GM19397 (cell line): ENCODE measurements at regions not wholly inside any gene's neighbourhood (a gene's known extent, or its start where the extent isn't known, plus 50 kb on each side); places are given as distances from the start of the nearest gene placed in this dataset.
"Not testable (repeated sequence)": the region's sequence is repeated elsewhere in the genome, so short reads cannot be mapped to it uniquely, and the experiment has no call there.

ENCODE experiments used
- ATAC-seq: cut with Tn5 transposase; IDR thresholded peaks from one replicate; pipeline ENCODE4 v1.9.1; 2021; ENCODE audit warnings: mild to moderate bottlenecking, moderate library complexity; ENCODE audit not compliant: unreplicated experiment

DNA sequence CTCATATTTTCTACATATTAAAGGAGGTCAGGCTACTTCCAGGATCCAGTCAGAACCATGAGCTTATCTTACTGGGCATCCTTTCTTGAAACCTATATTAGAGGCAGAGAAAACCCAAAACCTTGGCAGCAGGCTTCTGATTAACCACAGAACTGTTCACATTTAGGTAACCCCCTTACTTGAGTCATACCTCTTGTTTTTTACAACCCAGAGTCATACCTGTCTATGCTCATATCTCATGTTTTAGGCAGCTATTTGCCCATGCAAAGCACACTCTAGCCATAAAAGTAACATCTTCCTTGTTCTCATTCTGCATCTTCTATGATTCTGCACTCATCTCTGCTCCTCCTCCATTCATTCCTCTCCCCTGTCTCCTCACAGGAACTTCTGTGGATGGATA is 138.0 kb upstream of the SMIM31 start:
- ATAC-seq = no peak

DNA sequence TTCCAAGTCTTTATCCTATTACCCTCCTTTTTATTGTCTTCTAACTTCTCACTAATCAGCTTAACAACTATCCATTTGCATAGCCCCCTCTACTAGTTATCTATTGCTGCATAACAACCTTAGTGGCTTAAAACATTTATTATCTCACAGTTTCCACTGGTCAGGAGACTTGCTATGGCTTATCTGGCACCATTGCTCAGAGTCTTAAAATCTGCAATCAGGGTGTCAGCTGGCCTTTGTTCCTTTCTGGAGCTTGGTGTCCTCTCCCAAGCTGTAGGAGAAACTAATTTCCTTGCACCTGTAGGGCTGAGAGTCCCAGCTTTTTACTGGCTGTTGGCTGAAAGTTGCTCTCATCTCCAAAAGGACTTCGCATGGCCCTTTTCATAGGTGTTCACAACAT is 137.0 kb upstream of the SMIM31 start:
- ATAC-seq = no peak

DNA sequence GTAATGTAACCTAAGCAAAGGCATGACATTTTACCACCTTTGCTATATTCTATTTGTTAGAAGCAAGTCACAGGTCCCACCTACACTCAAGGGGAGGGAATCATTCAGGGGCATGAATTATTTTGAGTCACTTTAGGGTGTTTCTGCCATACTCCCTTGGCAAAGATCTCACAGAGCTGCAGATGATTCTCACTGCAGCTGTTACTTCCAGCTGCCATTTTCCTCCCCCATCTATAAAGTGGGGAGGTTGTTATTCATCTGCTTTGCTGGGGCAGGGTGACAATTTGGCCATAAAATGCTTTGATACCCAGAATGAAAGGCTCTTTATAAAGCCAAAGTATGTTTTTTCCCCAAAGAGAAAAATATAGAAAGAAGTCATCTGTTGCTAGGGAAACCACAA is 136.5 kb upstream of the SMIM31 start:
- ATAC-seq = no peak

DNA sequence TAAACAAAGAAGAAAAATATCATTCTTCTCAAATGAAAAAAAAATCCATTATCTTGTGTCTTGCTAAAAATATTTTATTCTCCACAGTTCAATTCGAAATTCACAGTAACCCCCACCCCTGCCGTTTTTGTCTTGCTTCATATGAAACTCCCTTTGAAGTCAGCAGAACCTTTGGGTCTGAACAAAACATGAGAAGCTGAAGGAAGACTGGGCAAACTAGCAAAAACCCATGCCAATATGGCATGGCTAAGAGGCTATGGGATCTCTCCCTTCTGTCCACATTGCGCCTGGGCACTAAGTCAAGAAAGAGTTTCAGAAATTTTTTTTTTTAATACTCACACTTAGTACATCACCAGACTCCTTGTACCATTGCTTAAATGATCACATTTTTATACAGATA is 136.0 kb upstream of the SMIM31 start:
- ATAC-seq = no peak

DNA sequence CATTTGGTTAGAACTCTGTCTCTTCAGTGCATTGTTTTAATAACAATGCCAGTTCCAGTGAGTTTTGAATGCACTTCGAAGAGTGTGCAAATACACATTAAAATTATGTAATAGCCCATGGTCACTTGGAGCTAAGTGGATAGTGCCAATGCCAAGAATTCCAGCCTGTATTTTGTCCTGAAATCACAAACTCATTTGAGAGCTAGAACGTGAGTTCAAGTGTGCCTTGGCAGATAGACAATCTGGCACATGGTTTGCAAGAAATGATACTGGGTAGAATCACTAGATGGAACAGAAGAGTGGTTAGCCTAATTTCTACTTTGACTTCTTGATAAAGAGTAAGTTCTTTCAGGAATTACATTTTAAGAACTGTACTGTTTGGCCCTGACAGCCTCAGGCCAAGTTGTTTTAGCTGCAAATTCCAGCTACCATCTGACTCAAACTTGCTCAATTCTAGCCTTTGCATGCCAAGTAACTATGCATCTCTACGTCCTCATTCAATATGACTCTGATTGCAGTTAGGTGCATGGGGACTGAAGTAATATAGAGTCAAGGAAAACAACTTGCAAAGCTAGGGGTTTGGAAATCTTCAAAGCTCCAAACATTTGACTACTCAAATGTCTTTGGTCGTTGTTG is 131.9 kb upstream of the SMIM31 start:
- no peak for ATAC-seq

DNA sequence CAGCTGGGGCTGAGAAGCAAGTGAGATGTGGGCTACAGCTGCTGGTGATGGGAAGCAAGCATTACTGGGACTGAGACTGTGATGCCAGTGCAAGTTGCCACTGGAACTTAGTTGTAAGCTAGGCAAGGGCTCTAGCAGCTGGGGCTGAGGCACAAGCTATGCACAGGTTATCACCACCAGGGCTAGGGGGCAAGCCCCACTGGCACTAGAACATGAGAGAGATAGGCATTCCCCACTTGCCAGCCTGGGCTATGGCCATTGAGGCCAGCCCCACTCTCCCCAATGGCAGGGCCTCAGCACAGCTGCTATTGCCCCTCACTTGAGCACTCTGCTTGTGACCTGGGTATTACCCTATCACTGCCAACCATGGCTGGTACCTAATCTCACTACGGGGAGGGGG is 130.8 kb upstream of the SMIM31 start:
- no peak for ATAC-seq

DNA sequence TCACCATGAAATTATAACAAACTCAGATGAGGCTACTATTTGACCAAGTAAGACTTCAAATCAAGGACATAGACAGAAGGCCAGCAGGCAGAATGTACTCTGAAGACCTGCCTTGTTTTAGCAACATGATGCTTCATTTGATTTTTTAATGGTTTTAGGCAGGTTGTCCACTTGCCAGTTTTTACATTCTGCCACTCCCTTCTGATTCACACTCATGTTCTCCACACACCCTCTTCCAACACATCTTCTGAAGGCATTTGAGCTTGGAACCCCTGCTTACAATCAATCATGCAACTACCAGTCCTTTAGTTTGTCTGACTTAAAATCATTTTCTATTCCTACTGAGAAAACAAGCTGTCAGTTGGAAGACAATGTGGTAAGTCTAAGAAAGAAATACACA is 114.9 kb upstream of the SMIM31 start:
- ATAC-seq = no peak

DNA sequence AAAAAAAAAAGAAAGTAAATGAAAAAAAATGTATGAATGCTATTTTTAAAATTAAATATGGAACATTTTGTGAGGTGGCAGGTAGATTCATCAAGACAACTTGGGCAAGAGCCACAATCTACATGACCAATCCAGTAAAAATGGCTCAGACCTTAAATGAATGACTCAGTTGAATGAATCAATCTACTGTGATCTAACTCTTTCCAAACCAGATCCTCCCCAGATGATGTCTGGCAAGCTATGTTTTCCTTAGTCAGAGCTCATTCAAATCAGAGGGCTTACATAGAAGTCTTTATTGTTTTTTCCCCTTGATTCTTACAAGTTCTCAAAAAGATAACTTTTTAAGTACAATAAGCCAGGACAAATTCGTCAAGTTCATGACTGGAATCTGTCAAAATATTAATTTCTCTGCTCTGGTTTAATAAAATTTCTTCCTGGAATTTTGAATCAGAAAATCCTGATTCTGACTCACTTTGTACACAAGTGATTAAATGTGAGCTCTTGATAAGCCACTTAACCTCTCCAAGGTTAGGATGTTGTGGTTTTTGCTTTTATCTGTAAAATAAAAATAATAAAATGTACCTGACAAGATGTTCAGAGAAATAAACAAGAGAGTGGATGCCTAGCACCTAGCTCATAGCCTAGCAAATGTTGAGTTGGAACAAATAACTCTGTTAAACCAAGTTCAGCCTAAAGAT is 105.6 kb upstream of the SMIM31 start:
- no peak for ATAC-seq

DNA sequence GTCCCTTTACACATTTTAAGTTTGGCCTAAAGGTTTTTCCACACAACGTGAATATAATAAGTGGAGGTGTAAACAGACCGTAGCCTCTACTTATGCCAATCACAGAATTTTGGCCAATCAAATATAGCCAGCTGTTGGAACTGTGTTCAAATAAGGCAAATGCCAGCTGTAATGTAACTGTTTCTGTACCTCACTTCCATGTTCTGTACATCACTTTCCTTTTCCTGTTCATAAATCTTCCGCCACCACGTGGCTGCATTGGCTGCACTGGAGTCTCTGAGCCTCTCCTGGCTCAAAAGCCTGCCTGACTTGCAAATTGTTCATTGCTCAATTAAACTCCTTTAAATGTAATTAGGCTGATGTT is 105.1 kb upstream of the SMIM31 start:
- no peak for ATAC-seq

DNA sequence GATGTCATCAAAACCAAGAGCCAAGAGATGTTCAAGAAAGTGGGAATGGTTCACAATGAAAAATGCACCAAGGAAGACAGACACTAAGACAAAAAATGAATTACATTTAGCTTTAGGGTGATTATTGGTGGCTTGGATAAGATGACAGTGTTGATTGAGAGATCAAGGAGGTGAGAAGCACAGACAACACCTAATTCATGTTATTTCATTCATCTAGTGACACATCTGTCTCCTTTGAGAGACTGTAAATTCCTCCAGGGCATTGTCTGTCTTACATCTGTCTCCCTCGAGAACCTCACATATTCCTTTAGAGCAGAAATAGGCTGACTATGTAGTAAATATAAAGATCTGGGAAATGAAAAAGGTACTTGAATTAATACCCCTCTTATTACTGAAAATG is 94.2 kb upstream of the SMIM31 start:
- no peak for ATAC-seq

DNA sequence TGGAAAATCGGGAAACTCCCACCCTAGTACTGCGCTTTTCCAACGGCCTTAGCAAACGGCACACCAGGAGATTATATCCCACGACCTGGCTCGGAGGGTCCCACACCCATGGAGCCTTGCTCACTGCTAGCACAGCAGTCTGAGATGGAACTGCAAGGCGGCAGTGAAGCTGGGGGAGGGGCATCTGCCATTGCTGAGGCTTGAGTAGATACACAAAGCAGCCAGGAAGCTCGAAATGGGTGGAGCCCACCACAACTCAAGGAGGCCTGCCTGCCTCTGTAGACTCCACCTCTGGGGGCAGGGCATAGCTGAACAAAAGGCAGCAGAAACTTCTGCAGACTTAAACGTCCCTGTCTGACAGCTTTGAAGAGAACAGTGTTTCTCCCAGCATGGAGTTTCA is 77.8 kb upstream of the SMIM31 start:
- ATAC-seq = not testable (repeated sequence)

DNA sequence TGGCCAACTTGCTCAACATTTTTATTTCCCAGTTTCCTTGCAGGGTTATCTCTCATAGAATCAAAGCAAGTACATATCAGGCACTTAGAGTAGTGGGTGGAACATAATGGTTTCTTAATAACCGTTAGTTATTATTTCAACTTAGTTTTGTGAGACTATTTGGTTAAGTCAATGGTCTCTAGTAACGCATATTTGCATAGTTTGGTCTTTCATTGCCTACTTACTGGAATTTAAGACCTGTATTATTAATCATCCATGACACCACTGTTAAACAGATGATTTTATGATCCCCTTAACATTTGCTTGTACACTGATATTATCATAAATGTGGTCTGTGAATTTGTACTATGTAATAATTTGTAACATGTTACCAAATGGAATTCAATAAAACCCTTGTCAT is 70.9 kb upstream of the SMIM31 start:
- no peak for ATAC-seq

DNA sequence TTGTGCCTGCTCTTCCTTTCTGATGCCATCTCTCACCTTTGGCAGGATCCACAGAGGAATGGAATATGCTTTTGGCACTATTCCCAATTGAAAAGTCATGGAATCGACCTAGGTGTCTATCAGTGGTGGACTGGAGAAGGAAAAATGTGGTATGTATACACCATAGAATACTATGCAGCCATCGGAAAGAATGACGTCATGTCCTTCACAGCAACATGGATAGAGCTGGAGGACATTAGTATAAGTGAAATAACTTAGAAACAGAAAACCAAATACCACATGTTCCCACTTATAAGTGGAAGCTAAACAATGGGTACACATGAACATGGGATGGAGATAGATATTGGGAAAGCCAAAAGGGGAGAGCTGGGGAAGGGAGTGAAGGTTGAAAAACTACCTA is 58.3 kb upstream of the SMIM31 start:
- ATAC-seq = no peak

DNA sequence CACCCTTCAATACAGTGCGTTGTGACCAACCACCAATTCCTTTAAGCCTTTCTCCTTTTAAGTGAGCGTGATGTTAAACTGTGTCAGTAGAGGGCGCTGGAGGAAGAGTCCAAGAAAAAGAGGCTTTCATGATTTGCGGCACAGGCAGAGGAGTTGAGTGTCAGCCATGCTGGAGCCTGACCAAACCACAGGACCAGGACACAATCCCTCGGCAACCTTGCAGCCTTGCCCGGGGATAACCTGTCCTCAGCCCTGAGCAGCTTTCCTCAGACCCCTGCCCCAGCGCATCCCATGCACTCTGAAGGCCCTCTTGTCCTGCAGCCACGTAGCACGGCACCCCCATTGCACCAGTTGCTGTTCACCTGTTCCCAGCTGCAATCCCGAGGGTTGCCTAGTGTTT is 53.5 kb upstream of the SMIM31 start:
- ATAC-seq = no peak

DNA sequence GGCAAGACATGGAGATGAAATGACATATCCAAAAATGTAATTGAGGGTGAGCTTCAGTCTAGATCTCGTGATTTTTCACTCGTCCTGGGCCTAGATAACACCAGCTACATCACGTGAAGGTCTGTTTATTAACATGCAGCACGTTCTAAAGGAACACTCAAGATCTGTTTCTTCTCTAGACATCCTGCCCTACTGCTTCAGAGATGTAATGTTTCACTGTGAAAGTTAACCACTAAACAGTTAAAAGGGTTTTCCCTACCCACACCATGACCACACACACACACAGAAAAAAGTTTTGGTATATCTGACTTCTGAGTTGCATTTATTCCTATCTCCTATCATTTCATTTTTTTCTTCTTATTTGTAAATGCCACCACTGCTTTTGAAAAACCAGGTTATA is 52.3 kb upstream of the SMIM31 start:
- peak; percentile 72 for ATAC-seq
